Neural cell (in vitro differentiated cells): ENCODE measurements at regions not wholly inside any gene's neighbourhood (a gene's known extent, or its start where the extent isn't known, plus 50 kb on each side); places are given as distances from the start of the nearest gene placed in this dataset.

ENCODE experiments used
- H2AFZ ChIP-seq: fragments of 200-600, 300-800 bp; sonication (generic), shearing (Covaris generic); 2 replicates; pipeline ENCODE4 v1.6.0; 2014; ENCODE audit warnings: low read depth, mild to moderate bottlenecking, antibody characterized with exemption, low read length, moderate library complexity
- H3F3A ChIP-seq: fragments of 200-600 bp; shearing (Covaris generic); 2 replicates; pipeline ENCODE4 v1.6.1; 2016; ENCODE audit warnings: mild to moderate bottlenecking, moderate library complexity, mixed read lengths, antibody characterized with exemption, low read length; ENCODE audit not compliant: insufficient read depth, poor library complexity, severe bottlenecking
- H3K27ac ChIP-seq: fragments of 200-600, 300-800 bp; sonication (generic), shearing (Covaris generic); 2 replicates; pipeline ENCODE4 v1.5.1; 2014; ENCODE audit warnings: mild to moderate bottlenecking, low read length, moderate library complexity
- H3K27me3 ChIP-seq: fragments of 300-800, 200-600 bp; sonication (generic), shearing (Covaris generic); 2 replicates; pipeline ENCODE4 v1.6.0; 2014; ENCODE audit warnings: mild to moderate bottlenecking, low read depth, low read length, moderate library complexity; ENCODE audit not compliant: insufficient read depth
- H3K36me3 ChIP-seq: fragments of 300-800, 200-600 bp; sonication (generic), shearing (Covaris generic); 2 replicates; pipeline ENCODE4 v1.5.1; 2014; ENCODE audit warnings: mild to moderate bottlenecking, antibody characterized with exemption, low read length, moderate library complexity; ENCODE audit not compliant: insufficient read depth
- H3K4me2 ChIP-seq: fragments of 300-800, 200-600 bp; sonication (generic), shearing (Covaris generic); 2 replicates; pipeline ENCODE4 v1.6.0; 2014; ENCODE audit warnings: mild to moderate bottlenecking, low read length
- H3K4me3 ChIP-seq: fragments of 300-800, 200-600 bp; sonication (generic), shearing (Covaris generic); 2 replicates; pipeline ENCODE4 v1.5.1; 2014; ENCODE audit warnings: mild to moderate bottlenecking, low read length, moderate library complexity
- H3K79me2 ChIP-seq: fragments of 200-600 bp; shearing (Covaris generic); replicated peaks from 2 replicates; pipeline ENCODE4 v1.6.0; 2014; ENCODE audit warnings: mild to moderate bottlenecking, low read length, moderate library complexity; ENCODE audit not compliant: insufficient read depth
- H3K9ac ChIP-seq: fragments of 300-800, 200-600 bp; sonication (generic), shearing (Covaris generic); 2 replicates; pipeline ENCODE4 v1.6.1; 2016; ENCODE audit warnings: mild to moderate bottlenecking, low read length, mixed read lengths
- H3K9me2 ChIP-seq: fragments of 200-600 bp; shearing (Covaris generic); 2 replicates; pipeline ENCODE4 v1.6.1; 2016; ENCODE audit warnings: mild to moderate bottlenecking, low read length, mixed read lengths; ENCODE audit not compliant: insufficient read depth
- H3K9me3 ChIP-seq: fragments of 200-600, 300-800 bp; sonication (generic), shearing (Covaris generic); 2 replicates; pipeline ENCODE4 v1.6.1; 2016; ENCODE audit warnings: mild to moderate bottlenecking, mixed run types, low read length, moderate library complexity, mixed read lengths
- H4K20me1 ChIP-seq: fragments of 200-600 bp; shearing (Covaris generic); 2 replicates; pipeline ENCODE4 v1.6.1; 2016; ENCODE audit warnings: mild to moderate bottlenecking, mixed run types; ENCODE audit not compliant: insufficient read depth
- CTCF ChIP-seq: fragments of 450-650 bp; IDR thresholded peaks from 2 replicates; pipeline ENCODE4 v1.5.1; 2014; ENCODE audit warnings: antibody characterized with exemption, mild to moderate bottlenecking, moderate library complexity; ENCODE audit not compliant: poor library complexity, severe bottlenecking
- EP300 ChIP-seq: fragments of 450-650 bp; conservative IDR thresholded peaks from 2 replicates; pipeline ENCODE4 v1.6.1; 2014; ENCODE audit warnings: antibody characterized with exemption, mild to moderate bottlenecking, moderate library complexity; ENCODE audit not compliant: poor library complexity, severe bottlenecking
- EZH2 ChIP-seq: fragments of 200-600, 300-800 bp; shearing (Covaris generic), sonication (generic); IDR thresholded peaks from 2 replicates; pipeline ENCODE4 v1.6.1; 2014; ENCODE audit warnings: antibody characterized with exemption, low read length, borderline replicate concordance, mild to moderate bottlenecking; ENCODE audit not compliant: insufficient read depth, poor library complexity, severe bottlenecking
- MXI1 ChIP-seq: fragments of 450-650 bp; conservative IDR thresholded peaks from 2 replicates; pipeline ENCODE4 v1.6.1; 2014; ENCODE audit warnings: antibody characterized with exemption, mild to moderate bottlenecking; ENCODE audit not compliant: poor library complexity, severe bottlenecking
- POLR2AphosphoS5 ChIP-seq: IDR thresholded peaks from 2 replicates; pipeline ENCODE4 v1.6.1; 2012
- RAD21 ChIP-seq: fragments of 450-650 bp; conservative IDR thresholded peaks from 2 replicates; pipeline ENCODE4 v1.6.1; 2014; ENCODE audit warnings: antibody characterized with exemption, mild to moderate bottlenecking, moderate library complexity
- REST ChIP-seq: IDR thresholded peaks from 2 replicates; pipeline ENCODE4 v1.6.1; 2012; ENCODE audit warnings: borderline replicate concordance
- SMC3 ChIP-seq: fragments of 450-650 bp; conservative IDR thresholded peaks from 2 replicates; pipeline ENCODE4 v1.6.1; 2014; ENCODE audit warnings: antibody characterized with exemption, mild to moderate bottlenecking, moderate library complexity; ENCODE audit not compliant: poor library complexity
- TAF1 ChIP-seq: IDR thresholded peaks from 2 replicates; pipeline ENCODE4 v1.6.1; 2012; ENCODE audit warnings: low read depth

- no peak for TF ChIP-seq SMC3
- TF ChIP-seq RAD21, result no peak
- peak; percentile 27 for TF ChIP-seq CTCF
- TF ChIP-seq REST, result no peak
- TF ChIP-seq EP300, result no peak
- Histone ChIP-seq H3K27ac (no peak overlapping the region), H3F3A (no peaks in the 10 kb centered on the region), H3K79me2 (no peaks in the 10 kb centered on the region), H2AFZ (no peak overlapping the region), H3K9me2 (no peaks in the 10 kb centered on the region), H3K4me3 (no peak overlapping the region), H3K4me2 (no peak overlapping the region), H3K9me3 (no peaks in the 10 kb centered on the region), H3K27me3 (no peaks in the 10 kb centered on the region), H4K20me1 (no peaks in the 10 kb centered on the region), H3K9ac (no peak overlapping the region), H3K36me3 (no peaks in the 10 kb centered on the region)
Measured at GRCh38 chr6:786946-787763, 94.2 kb upstream of the EXOC2 start.

GRCh38 chr6:783966-784735 is 91.2 kb upstream of the EXOC2 start:
- H3K79me2 ChIP-seq, result no peaks in the 10 kb centered on the region
- no peak overlapping the region for H3K4me2 ChIP-seq
- H3K9me2 ChIP-seq, result no peaks in the 10 kb centered on the region
- no peak overlapping the region for H2AFZ ChIP-seq
- no peaks in the 10 kb centered on the region for H3K27me3 ChIP-seq
- no peaks in the 10 kb centered on the region for H3K9me3 ChIP-seq
- TF ChIP-seq EZH2, result no peak
- TF ChIP-seq SMC3, result no peak
- TF ChIP-seq REST, result no peak
- TF ChIP-seq POLR2AphosphoS5, result no peak
- TF ChIP-seq CTCF, result no peak
- no peak for TF ChIP-seq TAF1
- TF ChIP-seq RAD21, result no peak
- TF ChIP-seq EP300, result no peak
- TF ChIP-seq MXI1, result no peak
- no peaks in the 10 kb centered on the region for H4K20me1 ChIP-seq
- H3K9ac ChIP-seq, result no peak overlapping the region
- H3K4me3 ChIP-seq, result no peak overlapping the region
- H3F3A ChIP-seq, result no peaks in the 10 kb centered on the region
- no peak overlapping the region for H3K27ac ChIP-seq
- no peaks in the 10 kb centered on the region for H3K36me3 ChIP-seq
